ENCODE measurements at regions not wholly inside any gene's neighbourhood (a gene's known extent, or its start where the extent isn't known, plus 50 kb on each side); places are given as distances from the start of the nearest gene placed in this dataset.

GRCh38 chr3:117547956-117548550, 838.5 kb downstream of the TUSC7 start:
- TF ChIP-seq POLR2A (IDR thresholded peaks at IDR 0.05; ENCODE audit: low read length) (no peak), GATA1 (IDR thresholded peaks at IDR 0.05; ENCODE audit: low read depth, low read length) (no peak)

GRCh38 chr3:117548600-117548999, 839.0 kb downstream of the TUSC7 start:
- no peak for TF ChIP-seq POLR2A (IDR thresholded peaks at IDR 0.05; ENCODE audit: low read length)
- no peak for DNase-seq

More at GRCh38 chr3:117547956-117548550, 838.5 kb downstream of the TUSC7 start:
- no peak for DNase-seq

- DNase-seq = no peak
- TF ChIP-seq POLR2A (IDR thresholded peaks at IDR 0.05; ENCODE audit: low read length) (no peak), GATA1 (IDR thresholded peaks at IDR 0.05; ENCODE audit: low read depth, low read length) (no peak)
Measured at GRCh38 chr3:117549716-117550115, 840.1 kb downstream of the TUSC7 start.

GRCh38 chr3:117550766-117551165, 841.2 kb downstream of the TUSC7 start:
- TF ChIP-seq GATA1 (IDR thresholded peaks at IDR 0.05; ENCODE audit: low read depth, low read length) = no peak
- TF ChIP-seq POLR2A (IDR thresholded peaks at IDR 0.05; ENCODE audit: low read length) = no peak
- no peak for DNase-seq

- TF ChIP-seq GATA1 (IDR thresholded peaks at IDR 0.05; ENCODE audit: low read depth, low read length) (no peak), POLR2A (IDR thresholded peaks at IDR 0.05; ENCODE audit: low read length) (no peak)
- DNase-seq = no peak
Measured at GRCh38 chr3:117553461-117553860, 843.9 kb downstream of the TUSC7 start.

GRCh38 chr3:117556646-117557407, 847.2 kb downstream of the TUSC7 start:
- TF ChIP-seq POLR2A (IDR thresholded peaks at IDR 0.05; ENCODE audit: low read length) (no peak), GATA1 (IDR thresholded peaks at IDR 0.05; ENCODE audit: low read depth, low read length) (no peak)
- DNase-seq = no peak

- no peak for DNase-seq
- TF ChIP-seq POLR2A (IDR thresholded peaks at IDR 0.05; ENCODE audit: low read length) = no peak
- no peak for TF ChIP-seq GATA1 (IDR thresholded peaks at IDR 0.05; ENCODE audit: low read depth, low read length)
Measured at GRCh38 chr3:117557464-117558090, 848.0 kb downstream of the TUSC7 start.

GRCh38 chr3:117558681-117559080, 849.1 kb downstream of the TUSC7 start:
- TF ChIP-seq POLR2A (IDR thresholded peaks at IDR 0.05; ENCODE audit: low read length) = no peak
- no peak for TF ChIP-seq GATA1 (IDR thresholded peaks at IDR 0.05; ENCODE audit: low read depth, low read length)
- DNase-seq = no peak

- DNase-seq = no peak
- TF ChIP-seq GATA1 (IDR thresholded peaks at IDR 0.05; ENCODE audit: low read depth, low read length) (no peak), POLR2A (IDR thresholded peaks at IDR 0.05; ENCODE audit: low read length) (no peak)
Measured at GRCh38 chr3:117562000-117562399, 852.4 kb downstream of the TUSC7 start.

- TF ChIP-seq GATA1 (IDR thresholded peaks at IDR 0.05; ENCODE audit: low read depth, low read length) = no peak
- no peak for TF ChIP-seq POLR2A (IDR thresholded peaks at IDR 0.05; ENCODE audit: low read length)
- no peak for DNase-seq
Measured at GRCh38 chr3:117563063-117563462, 853.5 kb downstream of the TUSC7 start.

- no peak for DNase-seq
- TF ChIP-seq POLR2A (IDR thresholded peaks at IDR 0.05; ENCODE audit: low read length) (no peak), GATA1 (IDR thresholded peaks at IDR 0.05; ENCODE audit: low read depth, low read length) (no peak)
Measured at GRCh38 chr3:117565777-117566176, 856.2 kb downstream of the TUSC7 start.

- no peak for DNase-seq
- TF ChIP-seq POLR2A (IDR thresholded peaks at IDR 0.05; ENCODE audit: low read length) (no peak), GATA1 (IDR thresholded peaks at IDR 0.05; ENCODE audit: low read depth, low read length) (no peak)
Measured at GRCh38 chr3:117566926-117567325, 857.3 kb downstream of the TUSC7 start.

- TF ChIP-seq POLR2A (IDR thresholded peaks at IDR 0.05; ENCODE audit: low read length) = no peak
- no peak for TF ChIP-seq GATA1 (IDR thresholded peaks at IDR 0.05; ENCODE audit: low read depth, low read length)
Measured at GRCh38 chr3:117567382-117567781, 857.8 kb downstream of the TUSC7 start.

GRCh38 chr3:117567906-117568305, 858.3 kb downstream of the TUSC7 start:
- DNase-seq = no peak
- TF ChIP-seq POLR2A (IDR thresholded peaks at IDR 0.05; ENCODE audit: low read length) = no peak

More at GRCh38 chr3:117567382-117567781, 857.8 kb downstream of the TUSC7 start:
- DNase-seq = no peak

- TF ChIP-seq GATA1 (IDR thresholded peaks at IDR 0.05; ENCODE audit: low read depth, low read length) = no peak
- TF ChIP-seq POLR2A (IDR thresholded peaks at IDR 0.05; ENCODE audit: low read length) = no peak
- no peak for DNase-seq
Measured at GRCh38 chr3:117572786-117573185, 863.2 kb downstream of the TUSC7 start.
